ENCODE measurements at regions not wholly inside any gene's neighbourhood (a gene's known extent, or its start where the extent isn't known, plus 50 kb on each side); places are given as distances from the start of the nearest gene placed in this dataset.

DNA sequence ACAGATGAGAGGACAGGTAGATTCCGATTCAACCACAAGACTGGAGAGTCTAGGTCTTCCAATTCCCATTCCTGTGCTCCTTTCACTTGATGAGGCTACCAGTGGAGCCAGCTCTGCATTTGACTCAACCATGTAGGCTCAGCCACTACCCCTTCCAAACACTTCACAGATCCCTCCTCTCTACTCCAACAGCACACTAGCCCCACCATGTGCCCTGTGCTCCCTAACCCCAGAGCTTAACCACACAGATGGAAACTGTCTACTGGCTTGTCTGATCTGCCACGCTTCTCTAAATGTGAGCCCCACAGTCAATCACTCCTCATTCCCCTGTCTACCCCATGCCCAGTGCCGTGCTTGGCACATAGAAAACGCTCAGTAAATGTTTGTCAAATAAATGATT lies 508.2 kb downstream of the CDK5RAP2 start:
- no peak overlapping the region for H3K4me3 ChIP-seq (ENCODE audit: low read depth, low read length)
- no peak for TF ChIP-seq CTCF (IDR thresholded peaks at IDR 0.05; ENCODE audit: low read depth, low read length)
- DNase-seq (ENCODE audit: low read depth, low spot score), result no peak
- POLR2A ChIA-PET, result no interaction called here
- no peaks in the 10 kb centered on the region for H3K9me3 ChIP-seq (ENCODE audit: control insufficient read depth, insufficient read depth, low read length)
- no peak overlapping the region for H3K27ac ChIP-seq (ENCODE audit: low read depth, low read length)
- no peaks in the 10 kb centered on the region for H3K27me3 ChIP-seq (ENCODE audit: control insufficient read depth, insufficient read depth, low read length)
- CTCF ChIA-PET, result no interaction called here

GRCh38 chr9:120066315-120066714 lies 513.7 kb downstream of the CDK5RAP2 start:
- H3K27me3 ChIP-seq (ENCODE audit: control insufficient read depth, insufficient read depth, low read length), result no peaks in the 10 kb centered on the region
- H3K4me3 ChIP-seq (ENCODE audit: low read depth, low read length), result no peak overlapping the region
- no peak for DNase-seq (ENCODE audit: low read depth, low spot score)
- H3K27ac ChIP-seq (ENCODE audit: low read depth, low read length), result no peak overlapping the region
- peaks cover 6% of the 10 kb centered on the region; the same call in 1 of the 2 replicates for H3K9me3 ChIP-seq (ENCODE audit: control insufficient read depth, insufficient read depth, low read length)
- ChIA-PET POLR2A (no interaction called here), CTCF (no interaction called here)
- TF ChIP-seq CTCF (IDR thresholded peaks at IDR 0.05; ENCODE audit: low read depth, low read length), result no peak

GRCh38 chr9:120065151-120065550 lies 514.8 kb downstream of the CDK5RAP2 start:
- ChIA-PET POLR2A (no interaction called here), CTCF (no interaction called here)
- TF ChIP-seq CTCF (IDR thresholded peaks at IDR 0.05; ENCODE audit: low read depth, low read length), result no peak
- H3K27me3 ChIP-seq (ENCODE audit: control insufficient read depth, insufficient read depth, low read length), result no peaks in the 10 kb centered on the region
- no peak for DNase-seq (ENCODE audit: low read depth, low spot score)
- peaks cover 6% of the 10 kb centered on the region; the same call in 1 of the 2 replicates for H3K9me3 ChIP-seq (ENCODE audit: control insufficient read depth, insufficient read depth, low read length)
- no peak overlapping the region for H3K27ac ChIP-seq (ENCODE audit: low read depth, low read length)
- H3K4me3 ChIP-seq (ENCODE audit: low read depth, low read length), result no peak overlapping the region

DNA sequence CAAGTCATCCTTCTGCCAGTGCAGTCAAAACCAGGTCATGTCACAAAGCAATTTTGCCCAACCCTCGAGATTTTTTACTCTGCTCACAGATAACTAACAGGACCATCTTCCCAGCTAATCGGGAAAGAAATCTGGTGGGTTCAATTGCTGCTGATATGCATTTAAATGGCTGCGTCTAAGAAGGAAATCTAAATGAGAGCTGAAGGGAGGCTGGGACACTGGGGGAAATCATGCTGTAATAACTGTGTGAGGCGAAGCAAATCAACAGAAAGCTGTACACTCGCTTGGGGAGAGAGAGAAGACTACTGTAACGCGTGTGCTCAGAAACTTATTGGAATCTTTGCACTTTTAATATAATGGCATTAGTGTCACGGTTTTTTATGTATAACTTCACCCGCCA lies 535.0 kb downstream of the CDK5RAP2 start:
- H3K27me3 ChIP-seq (ENCODE audit: control insufficient read depth, insufficient read depth, low read length), result no peaks in the 10 kb centered on the region
- no peak overlapping the region for H3K27ac ChIP-seq (ENCODE audit: low read depth, low read length)
- ChIA-PET POLR2A (no interaction called here), CTCF (no interaction called here)
- no peak overlapping the region for H3K4me3 ChIP-seq (ENCODE audit: low read depth, low read length)
- no peak for DNase-seq (ENCODE audit: low read depth, low spot score)
- H3K9me3 ChIP-seq (ENCODE audit: control insufficient read depth, insufficient read depth, low read length), result peaks cover 8% of the 10 kb centered on the region
- no peak for TF ChIP-seq CTCF (IDR thresholded peaks at IDR 0.05; ENCODE audit: low read depth, low read length)

- DNase-seq (ENCODE audit: low read depth, low spot score), result no peak
- CTCF ChIA-PET, result no interaction called here
- no peak for TF ChIP-seq CTCF (IDR thresholded peaks at IDR 0.05; ENCODE audit: low read depth, low read length)
Observed at GRCh38 chr9:120043448-120043847, 536.5 kb downstream of the CDK5RAP2 start.

More at GRCh38 chr9:120043448-120043847, 536.5 kb downstream of the CDK5RAP2 start:
- H3K27ac ChIP-seq (ENCODE audit: low read depth, low read length), result no peak overlapping the region
- H3K27me3 ChIP-seq (ENCODE audit: control insufficient read depth, insufficient read depth, low read length), result no peaks in the 10 kb centered on the region
- POLR2A ChIA-PET, result no interaction called here
- no peak overlapping the region for H3K4me3 ChIP-seq (ENCODE audit: low read depth, low read length)
- H3K9me3 ChIP-seq (ENCODE audit: control insufficient read depth, insufficient read depth, low read length), result peaks cover 8% of the 10 kb centered on the region

Measured in AG04450 (cell line).